ENCODE measurements at regions not wholly inside any gene's neighbourhood (a gene's known extent, or its start where the extent isn't known, plus 50 kb on each side); places are given as distances from the start of the nearest gene placed in this dataset.

- TF ChIP-seq CTCF (IDR thresholded peaks at IDR 0.05; ENCODE audit: borderline replicate concordance, extremely low read depth, insufficient read depth), result no peak
- intact Hi-C loops (cut with DNase I), result no loop called here
- DNase-seq (no peak), FAIRE-seq (no peak)
- Histone ChIP-seq H3K4me1 (ENCODE audit: control insufficient read depth in 2 of 3, insufficient read depth in 2 of 3, low read depth in 1 of 3, low read length in 3 of 3) (no peaks in the 10 kb centered on the region), H3K9me3 (ENCODE audit: control insufficient read depth in 2 of 3, insufficient read depth in 1 of 3, low read length in 3 of 3) (no peaks in the 10 kb centered on the region), H3K36me3 (ENCODE audit: control insufficient read depth in 2 of 3, insufficient read depth in 3 of 3, low read length in 3 of 3) (no peaks in the 10 kb centered on the region), H3K4me3 (ENCODE audit: low read length in 3 of 3) (no peak overlapping the region), H3K27me3 (ENCODE audit: control insufficient read depth, insufficient read depth, low read length) (no peaks in the 10 kb centered on the region), H3K27ac (ENCODE audit: low read depth in 2 of 2, low read length in 2 of 2) (no peak overlapping the region), H3K9ac (ENCODE audit: low read length in 3 of 3) (no peak overlapping the region)
Observed at GRCh38 chr10:89845541-89846280, 144.3 kb downstream of the KIF20B start.

GRCh38 chr10:89846281-89846630 lies 144.9 kb downstream of the KIF20B start:
- no peak overlapping the region for H3K4me3 ChIP-seq (ENCODE audit: low read length in 3 of 3)
- intact Hi-C loops (cut with DNase I), result no loop called here
- FAIRE-seq, result no peak
- no peaks in the 10 kb centered on the region for H3K9me3 ChIP-seq (ENCODE audit: control insufficient read depth in 2 of 3, insufficient read depth in 1 of 3, low read length in 3 of 3)
- no peak overlapping the region for H3K27ac ChIP-seq (ENCODE audit: low read depth in 2 of 2, low read length in 2 of 2)
- no peak overlapping the region for H3K9ac ChIP-seq (ENCODE audit: low read length in 3 of 3)
- no peaks in the 10 kb centered on the region for H3K27me3 ChIP-seq (ENCODE audit: control insufficient read depth, insufficient read depth, low read length)
- TF ChIP-seq CTCF (IDR thresholded peaks at IDR 0.05; ENCODE audit: borderline replicate concordance, extremely low read depth, insufficient read depth), result no peak
- H3K4me1 ChIP-seq (ENCODE audit: control insufficient read depth in 2 of 3, insufficient read depth in 2 of 3, low read depth in 1 of 3, low read length in 3 of 3), result no peaks in the 10 kb centered on the region
- DNase-seq, result no peak
- no peaks in the 10 kb centered on the region for H3K36me3 ChIP-seq (ENCODE audit: control insufficient read depth in 2 of 3, insufficient read depth in 3 of 3, low read length in 3 of 3)

DNA sequence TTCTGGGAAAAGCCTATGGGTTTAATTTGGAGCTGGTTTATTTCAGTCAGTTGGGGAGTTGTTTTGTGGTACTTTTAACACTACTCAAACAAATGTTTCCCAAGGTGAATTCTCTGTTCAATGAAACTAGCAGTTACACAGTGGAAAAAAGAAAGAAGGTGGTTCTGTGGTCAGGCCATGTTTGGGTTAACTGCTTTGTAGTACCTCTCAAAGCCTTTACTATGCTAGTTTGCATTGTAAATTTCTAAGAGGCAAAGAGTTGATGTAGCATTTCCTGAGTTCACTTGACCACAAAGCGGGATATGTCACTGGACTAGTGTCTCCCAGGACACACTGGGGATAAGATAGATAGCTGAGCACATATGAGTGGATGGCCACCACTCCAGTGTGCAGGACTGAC lies 145.4 kb downstream of the KIF20B start:
- Histone ChIP-seq H3K9ac (ENCODE audit: low read length in 3 of 3) (no peak overlapping the region), H3K4me1 (ENCODE audit: control insufficient read depth in 2 of 3, insufficient read depth in 2 of 3, low read depth in 1 of 3, low read length in 3 of 3) (no peaks in the 10 kb centered on the region), H3K9me3 (ENCODE audit: control insufficient read depth in 2 of 3, insufficient read depth in 1 of 3, low read length in 3 of 3) (no peaks in the 10 kb centered on the region), H3K27me3 (ENCODE audit: control insufficient read depth, insufficient read depth, low read length) (no peaks in the 10 kb centered on the region), H3K27ac (ENCODE audit: low read depth in 2 of 2, low read length in 2 of 2) (no peak overlapping the region), H3K36me3 (ENCODE audit: control insufficient read depth in 2 of 3, insufficient read depth in 3 of 3, low read length in 3 of 3) (no peaks in the 10 kb centered on the region), H3K4me3 (ENCODE audit: low read length in 3 of 3) (no peak overlapping the region)
- FAIRE-seq (no peak), DNase-seq (no peak)
- TF ChIP-seq CTCF (IDR thresholded peaks at IDR 0.05; ENCODE audit: borderline replicate concordance, extremely low read depth, insufficient read depth), result no peak
- intact Hi-C loops (cut with DNase I), result no loop called here

DNA sequence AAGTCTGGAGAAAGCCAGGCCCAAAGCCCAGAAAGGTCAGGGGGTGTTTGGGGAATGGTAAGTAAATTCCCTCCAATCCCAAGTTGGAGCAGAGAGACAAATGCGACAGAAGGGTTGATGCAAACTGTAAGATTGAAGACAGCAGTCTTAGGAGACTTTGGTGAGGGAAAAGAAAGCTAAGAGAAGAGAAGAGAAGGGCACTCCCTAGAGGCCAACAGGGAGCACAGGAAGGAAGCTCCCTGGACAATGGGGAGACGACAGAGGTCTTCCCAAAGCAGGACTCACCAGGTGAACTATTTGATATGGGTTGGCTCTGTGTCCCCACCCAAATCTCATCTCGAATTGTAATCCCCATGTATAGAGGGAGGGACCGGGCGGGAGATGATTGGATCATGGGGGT lies 151.5 kb downstream of the KIF20B start:
- no peak overlapping the region for H3K9ac ChIP-seq (ENCODE audit: low read length in 3 of 3)
- intact Hi-C loops (cut with DNase I), result no loop called here
- no peak for TF ChIP-seq CTCF (IDR thresholded peaks at IDR 0.05; ENCODE audit: borderline replicate concordance, extremely low read depth, insufficient read depth)
- no peak for FAIRE-seq
- no peaks in the 10 kb centered on the region for H3K36me3 ChIP-seq (ENCODE audit: control insufficient read depth in 2 of 3, insufficient read depth in 3 of 3, low read length in 3 of 3)
- no peaks in the 10 kb centered on the region for H3K4me1 ChIP-seq (ENCODE audit: control insufficient read depth in 2 of 3, insufficient read depth in 2 of 3, low read depth in 1 of 3, low read length in 3 of 3)
- no peak overlapping the region for H3K4me3 ChIP-seq (ENCODE audit: low read length in 3 of 3)
- H3K27ac ChIP-seq (ENCODE audit: low read depth in 2 of 2, low read length in 2 of 2), result no peak overlapping the region
- H3K9me3 ChIP-seq (ENCODE audit: control insufficient read depth in 2 of 3, insufficient read depth in 1 of 3, low read length in 3 of 3), result no peaks in the 10 kb centered on the region
- no peak for DNase-seq
- H3K27me3 ChIP-seq (ENCODE audit: control insufficient read depth, insufficient read depth, low read length), result no peaks in the 10 kb centered on the region

All from kidney (tissue), 13 donors.